ENCODE measurements at regions not wholly inside any gene's neighbourhood (a gene's known extent, or its start where the extent isn't known, plus 50 kb on each side); places are given as distances from the start of the nearest gene placed in this dataset.

GRCh38 chr12:34376133-34376799, 354.0 kb downstream of the ALG10 start:
- TF ChIP-seq CTCF (IDR thresholded peaks at IDR 0.05), result no peak
- DNase-seq (no peak), ATAC-seq (no peak)
- no peak overlapping the region for H3K27ac ChIP-seq
- no peaks in the 10 kb centered on the region for H3K36me3 ChIP-seq
- no peak overlapping the region for H3K4me3 ChIP-seq
- H3K27me3 ChIP-seq (ENCODE audit: low read depth), result no peaks in the 10 kb centered on the region
- intact Hi-C loops (cut with DNase I), result no loop called here
- H3K9me3 ChIP-seq, result peaks cover 9% of the 10 kb centered on the region
- no peaks in the 10 kb centered on the region for H3K4me1 ChIP-seq

GRCh38 chr12:34377243-34378035, 355.1 kb downstream of the ALG10 start:
- no peaks in the 10 kb centered on the region for H3K36me3 ChIP-seq
- no peak overlapping the region for H3K4me3 ChIP-seq
- no peaks in the 10 kb centered on the region for H3K27me3 ChIP-seq (ENCODE audit: low read depth)
- intact Hi-C loops (cut with DNase I), result no loop called here
- TF ChIP-seq CTCF (IDR thresholded peaks at IDR 0.05), result no peak
- peaks cover 12% of the 10 kb centered on the region for H3K9me3 ChIP-seq
- no peaks in the 10 kb centered on the region for H3K4me1 ChIP-seq
- ATAC-seq (no peak), DNase-seq (no peak)
- no peak overlapping the region for H3K27ac ChIP-seq

- ATAC-seq (no peak), DNase-seq (no peak)
- Histone ChIP-seq H3K36me3 (no peaks in the 10 kb centered on the region), H3K9me3 (peaks cover 12% of the 10 kb centered on the region), H3K4me3 (no peak overlapping the region), H3K27me3 (ENCODE audit: low read depth) (no peaks in the 10 kb centered on the region), H3K4me1 (no peaks in the 10 kb centered on the region), H3K27ac (no peak overlapping the region)
- TF ChIP-seq CTCF (IDR thresholded peaks at IDR 0.05), result no peak
- intact Hi-C loops (cut with DNase I), result no loop called here
Observed at GRCh38 chr12:34379142-34379541, 356.8 kb downstream of the ALG10 start.

- Histone ChIP-seq H3K4me1 (no peaks in the 10 kb centered on the region), H3K27me3 (ENCODE audit: low read depth) (no peaks in the 10 kb centered on the region), H3K27ac (no peak overlapping the region), H3K4me3 (no peak overlapping the region), H3K36me3 (no peaks in the 10 kb centered on the region), H3K9me3 (peaks cover 12% of the 10 kb centered on the region)
- intact Hi-C loops (cut with DNase I), result no loop called here
- DNase-seq (no peak), ATAC-seq (no peak)
- no peak for TF ChIP-seq CTCF (IDR thresholded peaks at IDR 0.05)
Observed at GRCh38 chr12:34384693-34385092, 362.4 kb downstream of the ALG10 start.

- ATAC-seq, result no peak
- H3K4me1 ChIP-seq, result no peaks in the 10 kb centered on the region
- H3K27me3 ChIP-seq (ENCODE audit: low read depth), result peaks cover 9% of the 10 kb centered on the region
- peaks cover 20% of the 10 kb centered on the region for H3K9me3 ChIP-seq
- no peak overlapping the region for H3K4me3 ChIP-seq
- H3K27ac ChIP-seq, result no peak overlapping the region
- intact Hi-C loops (cut with DNase I), result no loop called here
- H3K36me3 ChIP-seq, result no peaks in the 10 kb centered on the region
- no peak for DNase-seq
- TF ChIP-seq CTCF (IDR thresholded peaks at IDR 0.05), result no peak
Observed at GRCh38 chr12:34386016-34386415, 363.7 kb downstream of the ALG10 start.
